ENCODE measurements at regions not wholly inside any gene's neighbourhood (a gene's known extent, or its start where the extent isn't known, plus 50 kb on each side); places are given as distances from the start of the nearest gene placed in this dataset.

GRCh38 chrX:55167901-55168300 is 52.2 kb upstream of the PAGE5 start:
- H3K4me3 Mint-ChIP-seq = no peak overlapping the region
- no peak for TF ChIP-seq CTCF (IDR thresholded peaks at IDR 0.05)
- H3K27me3 Mint-ChIP-seq (ENCODE audit: low read depth, poor library complexity) = peaks cover 6% of the 10 kb centered on the region
- H3K36me3 Mint-ChIP-seq (ENCODE audit: low read depth) = no peaks in the 10 kb centered on the region
- H3K4me1 Mint-ChIP-seq = no peaks in the 10 kb centered on the region
- peaks cover 79% of the 10 kb centered on the region for H3K9me3 Mint-ChIP-seq
- no peak overlapping the region for H3K27ac Mint-ChIP-seq
- no peak for DNase-seq

- H3K27me3 Mint-ChIP-seq (ENCODE audit: low read depth, poor library complexity) = peaks cover 2% of the 10 kb centered on the region
These were observed 50.4 kb upstream of the PAGE5 start for GRCh38 chrX:55169782-55170181.

More at GRCh38 chrX:55169782-55170181, 50.4 kb upstream of the PAGE5 start:
- no peak for TF ChIP-seq CTCF (IDR thresholded peaks at IDR 0.05)
- Mint-ChIP-seq H3K4me1 (no peaks in the 10 kb centered on the region), H3K9me3 (peaks cover 80% of the 10 kb centered on the region), H3K27ac (no peak overlapping the region), H3K36me3 (ENCODE audit: low read depth) (no peaks in the 10 kb centered on the region), H3K4me3 (no peak overlapping the region)
- no peak for DNase-seq
